ENCODE measurements at regions not wholly inside any gene's neighbourhood (a gene's known extent, or its start where the extent isn't known, plus 50 kb on each side); places are given as distances from the start of the nearest gene placed in this dataset.
"Not testable (repeated sequence)": the region's sequence is repeated elsewhere in the genome, so short reads cannot be mapped to it uniquely, and the experiment has no call there.

- intact Hi-C loops (cut with DNase I; ENCODE audit: low total_unique reads) = no loop called here
- 94 to 95% methylated on average over 3 of the region's 3 CpGs for WGBS, 2 donors
- H3K4me3 ChIP-seq (ENCODE audit: low read depth, poor library complexity, severe bottlenecking) = no peak overlapping the region
- TF ChIP-seq CTCF (IDR thresholded peaks at IDR 0.05) (no peak), POLR2A (IDR thresholded peaks at IDR 0.05) (no peak)
- no peak for DNase-seq (ENCODE audit: low spot score in 2 of 2)
These were observed 110.5 kb upstream of the AHI1 start for GRCh38 chr6:135608031-135608430.

GRCh38 chr6:135610192-135610591 lies 112.7 kb upstream of the AHI1 start:
- H3K4me3 ChIP-seq (ENCODE audit: low read depth, poor library complexity, severe bottlenecking) = not testable (repeated sequence)
- 93 to 94% methylated on average over 6 of the region's 6 CpGs for WGBS, 2 donors

GRCh38 chr6:135616655-135617054 lies 119.1 kb upstream of the AHI1 start:
- DNase-seq (ENCODE audit: low spot score in 2 of 2) = no peak
- no peak overlapping the region for H3K4me3 ChIP-seq (ENCODE audit: low read depth, poor library complexity, severe bottlenecking)
- 86 to 97% methylated on average over 2 of the region's 2 CpGs for WGBS, 2 donors
- intact Hi-C loops (cut with DNase I; ENCODE audit: low total_unique reads) = no loop called here
- TF ChIP-seq POLR2A (IDR thresholded peaks at IDR 0.05) (no peak), CTCF (IDR thresholded peaks at IDR 0.05) (no peak)

More at GRCh38 chr6:135610192-135610591, 112.7 kb upstream of the AHI1 start:
- intact Hi-C loops (cut with DNase I; ENCODE audit: low total_unique reads); DNase-seq (ENCODE audit: low spot score in 2 of 2): not testable (repeated sequence)

- whole genome bisulfite sequencing, 2 donors = 93 to 95% methylated on average over 2 of the region's 2 CpGs
- intact Hi-C loops (cut with DNase I; ENCODE audit: low total_unique reads) = no loop called here
- TF ChIP-seq POLR2A (IDR thresholded peaks at IDR 0.05) (no peak), CTCF (IDR thresholded peaks at IDR 0.05) (no peak)
These were observed 119.7 kb upstream of the AHI1 start for GRCh38 chr6:135617222-135617621.

GRCh38 chr6:135622081-135622480 lies 124.5 kb upstream of the AHI1 start:
- H3K4me3 ChIP-seq (ENCODE audit: low read depth, poor library complexity, severe bottlenecking) = no peak overlapping the region
- TF ChIP-seq CTCF (IDR thresholded peaks at IDR 0.05) (no peak), POLR2A (IDR thresholded peaks at IDR 0.05) (no peak)
- 92 to 97% methylated on average over 1 of the region's 1 CpG for WGBS, 2 donors

More at GRCh38 chr6:135617222-135617621, 119.7 kb upstream of the AHI1 start:
- no peak overlapping the region for H3K4me3 ChIP-seq (ENCODE audit: low read depth, poor library complexity, severe bottlenecking)
- no peak for DNase-seq (ENCODE audit: low spot score in 2 of 2)

GRCh38 chr6:135623979-135624378 lies 126.4 kb upstream of the AHI1 start:
- TF ChIP-seq CTCF (IDR thresholded peaks at IDR 0.05) (no peak), POLR2A (IDR thresholded peaks at IDR 0.05) (no peak)
- 88 to 91% methylated on average over 1 of the region's 1 CpG for whole genome bisulfite sequencing, 2 donors
- DNase-seq (ENCODE audit: low spot score in 2 of 2) = no peak
- no peak overlapping the region for H3K4me3 ChIP-seq (ENCODE audit: low read depth, poor library complexity, severe bottlenecking)
- intact Hi-C loops (cut with DNase I; ENCODE audit: low total_unique reads) = no loop called here

More at GRCh38 chr6:135622081-135622480, 124.5 kb upstream of the AHI1 start:
- intact Hi-C loops (cut with DNase I; ENCODE audit: low total_unique reads) = no loop called here
- DNase-seq (ENCODE audit: low spot score in 2 of 2) = no peak
